WI38 (cell line): ENCODE measurements at regions not wholly inside any gene's neighbourhood (a gene's known extent, or its start where the extent isn't known, plus 50 kb on each side); places are given as distances from the start of the nearest gene placed in this dataset.
"Not testable (repeated sequence)": the region's sequence is repeated elsewhere in the genome, so short reads cannot be mapped to it uniquely, and the experiment has no call there.

Source experiments
- H3K4me3 ChIP-seq: 2 replicates; pipeline ENCODE4 v1.5.1; 2011; ENCODE audit warnings: low read depth, mild to moderate bottlenecking, control low read depth, low read length
- CTCF ChIP-seq: IDR thresholded peaks from 2 replicates; pipeline ENCODE4 v1.5.1; 2012; ENCODE audit warnings: low read depth, mild to moderate bottlenecking, control low read depth, low read length

GRCh38 chr3:156037356-156037755 is 83.0 kb upstream of the KCNAB1 start:
- no peak overlapping the region for H3K4me3 ChIP-seq

GRCh38 chr3:156038869-156039268 is 81.5 kb upstream of the KCNAB1 start:
- TF ChIP-seq CTCF: no peak
- H3K4me3 ChIP-seq: 0 out of 2 replicates have a peak overlapping the region, but pooled peaks have one; percentile 2

More at GRCh38 chr3:156037356-156037755, 83.0 kb upstream of the KCNAB1 start:
- TF ChIP-seq CTCF: no peak

GRCh38 chr3:156040041-156040440 is 80.3 kb upstream of the KCNAB1 start:
- TF ChIP-seq CTCF: no peak

GRCh38 chr3:156041216-156041841 is 79.0 kb upstream of the KCNAB1 start:
- H3K4me3 ChIP-seq: not testable (repeated sequence)

More at GRCh38 chr3:156040041-156040440, 80.3 kb upstream of the KCNAB1 start:
- no peak overlapping the region for H3K4me3 ChIP-seq

GRCh38 chr3:156041856-156042255 is 78.5 kb upstream of the KCNAB1 start:
- H3K4me3 ChIP-seq: not testable (repeated sequence)

- peak; percentile 40; the same call in 1 of the 2 replicates for TF ChIP-seq CTCF
- not testable (repeated sequence) for H3K4me3 ChIP-seq
Observed at GRCh38 chr3:156043832-156044633, 76.3 kb upstream of the KCNAB1 start.

- H3K4me3 ChIP-seq: no peak overlapping the region
- no peak for TF ChIP-seq CTCF
Observed at GRCh38 chr3:156044634-156044975, 75.8 kb upstream of the KCNAB1 start.

GRCh38 chr3:156048483-156048882 is 71.9 kb upstream of the KCNAB1 start:
- H3K4me3 ChIP-seq: not testable (repeated sequence)

- H3K4me3 ChIP-seq: no peak overlapping the region
Observed at GRCh38 chr3:156050918-156051317, 69.5 kb upstream of the KCNAB1 start.

More at GRCh38 chr3:156050918-156051317, 69.5 kb upstream of the KCNAB1 start:
- no peak for TF ChIP-seq CTCF
